Breast epithelium (tissue), 3 donors: ENCODE measurements at regions not wholly inside any gene's neighbourhood (a gene's known extent, or its start where the extent isn't known, plus 50 kb on each side); places are given as distances from the start of the nearest gene placed in this dataset.

Experiments used
- POLR2A ChIP-seq: fragments of 450-650 bp; IDR thresholded peaks from one replicate; pipeline ENCODE4 v1.6.1; 2016; ENCODE audit warnings: antibody characterized with exemption, mild to moderate bottlenecking, moderate library complexity
- TF ChIP-seq, protein P1 (sequence below), 3 donors: fragments of 450-650 bp; IDR thresholded peaks; one replicate each; pipeline ENCODE4 v1.5.1; 2016 to 2017; ENCODE audit warnings: antibody characterized with exemption in 3 of 3, mild to moderate bottlenecking in 3 of 3, moderate library complexity in 3 of 3

DNA sequence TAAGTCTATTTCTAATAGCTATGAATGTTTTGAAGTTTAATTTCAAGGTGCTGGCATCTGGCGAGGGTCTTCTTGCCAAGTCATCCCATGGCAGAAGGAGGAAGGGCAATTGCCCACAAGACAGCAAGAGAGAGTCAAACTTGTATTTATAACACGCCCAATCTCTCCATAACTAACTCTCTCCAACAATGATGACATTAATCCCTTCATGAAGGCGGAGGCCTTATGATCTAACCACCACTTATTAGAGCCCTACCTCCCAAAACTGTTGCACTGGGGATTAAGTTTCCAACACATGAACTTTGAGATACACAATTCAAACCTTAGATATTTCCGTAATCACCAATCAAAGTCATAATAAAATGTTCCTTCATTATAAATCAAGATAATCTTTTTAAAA, 406.9 kb downstream of the CNTN6 start:
- TF ChIP-seq, protein P1, sequence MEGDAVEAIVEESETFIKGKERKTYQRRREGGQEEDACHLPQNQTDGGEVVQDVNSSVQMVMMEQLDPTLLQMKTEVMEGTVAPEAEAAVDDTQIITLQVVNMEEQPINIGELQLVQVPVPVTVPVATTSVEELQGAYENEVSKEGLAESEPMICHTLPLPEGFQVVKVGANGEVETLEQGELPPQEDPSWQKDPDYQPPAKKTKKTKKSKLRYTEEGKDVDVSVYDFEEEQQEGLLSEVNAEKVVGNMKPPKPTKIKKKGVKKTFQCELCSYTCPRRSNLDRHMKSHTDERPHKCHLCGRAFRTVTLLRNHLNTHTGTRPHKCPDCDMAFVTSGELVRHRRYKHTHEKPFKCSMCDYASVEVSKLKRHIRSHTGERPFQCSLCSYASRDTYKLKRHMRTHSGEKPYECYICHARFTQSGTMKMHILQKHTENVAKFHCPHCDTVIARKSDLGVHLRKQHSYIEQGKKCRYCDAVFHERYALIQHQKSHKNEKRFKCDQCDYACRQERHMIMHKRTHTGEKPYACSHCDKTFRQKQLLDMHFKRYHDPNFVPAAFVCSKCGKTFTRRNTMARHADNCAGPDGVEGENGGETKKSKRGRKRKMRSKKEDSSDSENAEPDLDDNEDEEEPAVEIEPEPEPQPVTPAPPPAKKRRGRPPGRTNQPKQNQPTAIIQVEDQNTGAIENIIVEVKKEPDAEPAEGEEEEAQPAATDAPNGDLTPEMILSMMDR (IDR thresholded peaks at IDR 0.05) = no peak
- TF ChIP-seq POLR2A = no peak
